Mucosa of stomach (tissue), 1 donor: ENCODE measurements at regions not wholly inside any gene's neighbourhood (a gene's known extent, or its start where the extent isn't known, plus 50 kb on each side); places are given as distances from the start of the nearest gene placed in this dataset.

Source experiments
- H3K27me3 ChIP-seq: one replicate; pipeline ENCODE4 v1.7.0; 2013; ENCODE audit warnings: mild to moderate bottlenecking, low read length; ENCODE audit not compliant: control insufficient read depth, insufficient read depth
- H3K36me3 ChIP-seq: one replicate; pipeline ENCODE4 v1.7.0; 2013; ENCODE audit warnings: low read length; ENCODE audit not compliant: control insufficient read depth, insufficient read depth
- H3K4me1 ChIP-seq: one replicate; pipeline ENCODE4 v1.7.0; 2013; ENCODE audit warnings: mild to moderate bottlenecking, low read length; ENCODE audit not compliant: control insufficient read depth, insufficient read depth
- H3K4me3 ChIP-seq: one replicate; pipeline ENCODE4 v1.7.0; 2013; ENCODE audit warnings: low read length
- H3K9ac ChIP-seq: one replicate; pipeline ENCODE4 v1.7.0; 2013; ENCODE audit warnings: mild to moderate bottlenecking, low read length, moderate library complexity
- H3K9me3 ChIP-seq: one replicate; pipeline ENCODE4 v1.7.0; 2013; ENCODE audit warnings: mild to moderate bottlenecking, low read length, moderate library complexity; ENCODE audit not compliant: control insufficient read depth
- donor health status: Pancreatic carcinoma.

DNA sequence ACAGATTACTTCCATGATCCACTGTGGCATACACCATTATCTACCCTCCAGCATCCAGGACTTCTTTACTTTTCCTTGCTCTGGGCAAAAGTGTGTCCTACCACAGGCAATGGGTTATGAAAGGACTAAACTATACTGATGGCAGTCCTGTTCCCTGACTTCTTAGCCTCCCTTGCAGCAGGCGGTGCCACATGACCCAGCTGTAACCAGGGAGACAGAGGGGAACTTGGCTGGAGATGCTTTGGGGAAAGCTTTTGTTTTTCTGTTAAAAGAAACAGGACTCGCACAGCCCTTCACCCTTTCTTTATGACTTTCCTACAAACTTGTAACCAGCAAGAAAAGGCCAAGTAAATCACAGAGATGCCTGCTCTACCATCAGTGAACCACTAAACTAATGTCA, 394.4 kb downstream of the PCNX1 start:
- H3K4me1 ChIP-seq, result no peaks in the 10 kb centered on the region
- H3K27me3 ChIP-seq, result no peaks in the 10 kb centered on the region
- no peaks in the 10 kb centered on the region for H3K36me3 ChIP-seq
- no peaks in the 10 kb centered on the region for H3K9me3 ChIP-seq
- H3K4me3 ChIP-seq, result no peak overlapping the region
- no peak overlapping the region for H3K9ac ChIP-seq

DNA sequence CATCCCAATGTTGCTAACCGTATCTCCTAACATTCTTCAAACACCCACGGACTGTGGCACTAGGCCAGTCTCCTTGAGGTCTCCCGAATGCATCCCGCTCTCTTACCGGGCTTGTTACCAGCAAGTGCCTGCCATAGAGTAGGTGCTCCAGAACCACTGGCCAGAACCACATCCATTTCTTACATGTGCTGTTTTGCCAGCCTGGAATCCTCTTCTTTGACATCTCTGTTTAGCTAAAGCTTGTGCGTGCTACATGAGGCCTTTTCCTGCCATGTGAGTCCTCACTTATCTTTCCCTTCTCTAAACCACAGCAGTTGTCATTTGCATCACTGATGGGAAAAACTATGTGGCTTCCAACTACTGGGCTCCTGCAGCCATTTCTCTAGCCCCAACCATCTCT, 397.4 kb downstream of the PCNX1 start:
- no peaks in the 10 kb centered on the region for H3K36me3 ChIP-seq
- no peak overlapping the region for H3K4me3 ChIP-seq
- H3K9me3 ChIP-seq, result no peaks in the 10 kb centered on the region
- H3K4me1 ChIP-seq, result no peaks in the 10 kb centered on the region
- H3K27me3 ChIP-seq, result no peaks in the 10 kb centered on the region
- H3K9ac ChIP-seq, result no peak overlapping the region

DNA sequence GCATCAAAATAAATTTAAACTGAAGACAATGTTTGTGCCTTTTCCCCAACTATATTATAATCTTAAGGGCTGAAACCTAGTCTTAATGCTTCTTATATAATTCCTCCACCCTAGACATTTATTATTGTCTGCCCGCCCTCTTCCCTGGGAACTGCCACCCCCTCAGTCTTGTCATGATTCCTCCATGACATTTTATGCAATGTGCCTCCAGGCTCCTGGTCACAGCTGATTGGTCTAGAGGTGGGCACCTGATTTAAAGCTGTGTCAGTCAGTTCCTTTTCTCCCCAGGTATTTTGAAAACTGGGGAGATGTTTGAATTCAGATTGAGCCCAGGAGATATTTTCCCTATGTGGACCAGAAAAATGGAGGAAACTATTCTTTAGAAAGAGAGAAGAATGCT, 401.4 kb downstream of the PCNX1 start:
- no peaks in the 10 kb centered on the region for H3K27me3 ChIP-seq
- no peaks in the 10 kb centered on the region for H3K4me1 ChIP-seq
- H3K36me3 ChIP-seq, result no peaks in the 10 kb centered on the region
- H3K9me3 ChIP-seq, result no peaks in the 10 kb centered on the region
- no peak overlapping the region for H3K9ac ChIP-seq
- no peak overlapping the region for H3K4me3 ChIP-seq

DNA sequence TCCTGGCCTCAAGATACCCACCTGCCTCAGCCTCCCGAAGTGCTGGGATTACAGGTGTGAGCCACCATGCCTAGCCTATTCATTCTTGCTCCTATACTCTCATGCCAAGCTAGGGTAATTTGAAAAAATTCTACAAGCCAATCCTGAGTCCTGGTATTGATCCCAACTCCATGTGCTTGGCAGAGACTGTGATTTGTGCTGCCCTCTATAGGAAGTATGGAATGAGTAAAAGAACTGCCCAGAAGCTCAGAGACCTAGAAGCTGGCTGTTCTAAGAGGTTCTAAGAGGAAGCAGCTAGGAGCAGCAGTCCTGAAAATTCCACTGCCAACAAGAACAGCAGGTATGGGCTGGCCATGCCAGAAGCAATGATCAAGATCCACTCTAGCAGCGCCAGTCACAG, 402.5 kb downstream of the PCNX1 start:
- no peaks in the 10 kb centered on the region for H3K27me3 ChIP-seq

DNA sequence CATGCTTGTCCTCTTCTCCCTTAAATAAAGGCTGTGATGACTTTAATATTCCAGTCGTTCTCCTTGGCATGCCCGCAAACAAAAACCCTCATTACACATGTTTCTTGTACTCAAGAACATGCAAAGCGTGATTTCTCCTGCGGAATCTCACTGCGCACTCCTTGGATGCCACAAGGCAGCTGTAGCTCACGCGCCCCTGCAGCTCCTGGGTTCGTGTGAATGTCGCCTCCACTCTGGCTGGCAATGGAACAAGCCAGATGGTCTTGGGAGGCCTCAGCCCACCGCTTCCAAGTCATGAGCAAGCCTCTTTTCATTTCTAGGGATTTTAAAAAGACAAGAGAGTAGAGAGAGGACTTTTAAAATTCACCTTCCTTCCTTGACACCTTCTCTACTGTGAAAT, 403.8 kb downstream of the PCNX1 start:
- Histone ChIP-seq H3K4me3 (no peak overlapping the region), H3K9ac (no peak overlapping the region), H3K9me3 (no peaks in the 10 kb centered on the region), H3K4me1 (no peaks in the 10 kb centered on the region), H3K27me3 (no peaks in the 10 kb centered on the region), H3K36me3 (no peaks in the 10 kb centered on the region)

More for the DNA sequence above, 402.5 kb downstream of the PCNX1 start:
- Histone ChIP-seq H3K9me3 (no peaks in the 10 kb centered on the region), H3K4me1 (no peaks in the 10 kb centered on the region), H3K36me3 (no peaks in the 10 kb centered on the region), H3K9ac (no peak overlapping the region), H3K4me3 (no peak overlapping the region)

DNA sequence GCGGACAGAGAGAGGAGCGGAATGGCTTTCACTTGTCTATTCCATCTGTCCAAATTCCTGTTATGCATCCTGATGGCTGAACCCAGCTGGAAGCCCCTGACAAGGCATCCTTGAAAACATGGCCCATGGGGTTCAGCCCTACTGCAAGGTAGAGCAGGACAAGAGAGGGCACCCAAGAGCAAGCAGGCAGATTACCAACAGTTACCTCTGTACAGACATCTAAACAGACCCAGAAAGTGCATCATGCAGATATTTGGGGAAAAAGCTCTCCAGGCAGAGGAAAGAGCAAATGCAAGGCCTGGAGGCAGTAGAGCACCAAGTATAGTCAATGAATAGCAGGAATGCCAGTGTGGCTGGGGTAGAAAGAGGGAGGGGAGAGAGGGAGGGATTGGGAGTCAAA, 407.5 kb downstream of the PCNX1 start:
- Histone ChIP-seq H3K36me3 (no peaks in the 10 kb centered on the region), H3K4me3 (no peak overlapping the region), H3K9me3 (no peaks in the 10 kb centered on the region), H3K9ac (no peak overlapping the region), H3K27me3 (no peaks in the 10 kb centered on the region), H3K4me1 (peaks cover 4% of the 10 kb centered on the region)

DNA sequence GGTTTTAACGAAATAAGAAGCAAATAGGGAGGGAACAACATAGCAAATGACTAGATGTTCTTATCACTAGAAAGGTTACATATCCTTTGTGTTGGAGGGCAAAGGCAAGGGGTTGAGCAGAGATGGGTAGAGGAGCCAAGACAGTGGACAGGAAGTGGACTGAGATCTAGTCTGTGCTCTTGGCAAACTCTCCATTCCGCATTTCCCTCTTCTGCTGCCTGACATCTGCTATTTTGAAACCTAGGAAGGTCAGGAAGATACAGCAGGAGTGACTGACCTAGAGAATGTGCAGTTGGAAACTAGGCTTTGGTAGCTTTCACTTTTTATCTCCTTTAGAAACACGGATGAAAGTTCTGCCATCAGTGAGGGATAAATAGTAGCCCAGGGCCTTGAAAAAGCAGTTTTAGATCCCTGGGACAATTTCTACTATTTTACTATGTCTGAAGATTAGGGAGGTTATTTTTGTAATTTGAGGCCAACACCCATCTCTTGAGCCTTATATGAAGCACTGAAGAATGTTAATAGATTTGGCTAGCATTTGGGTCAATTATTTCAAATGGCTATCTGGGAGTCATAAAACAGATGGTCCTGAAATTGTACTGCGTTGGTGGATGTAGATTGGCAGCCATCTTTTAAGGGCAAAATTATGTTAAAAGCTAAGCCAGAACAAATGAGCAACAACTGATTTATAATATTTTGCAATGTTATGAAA, 410.3 kb downstream of the PCNX1 start:
- no peaks in the 10 kb centered on the region for H3K9me3 ChIP-seq
- no peak overlapping the region for H3K9ac ChIP-seq
- no peaks in the 10 kb centered on the region for H3K27me3 ChIP-seq
- H3K36me3 ChIP-seq, result no peaks in the 10 kb centered on the region
- no peak overlapping the region for H3K4me3 ChIP-seq
- peaks cover 5% of the 10 kb centered on the region for H3K4me1 ChIP-seq

DNA sequence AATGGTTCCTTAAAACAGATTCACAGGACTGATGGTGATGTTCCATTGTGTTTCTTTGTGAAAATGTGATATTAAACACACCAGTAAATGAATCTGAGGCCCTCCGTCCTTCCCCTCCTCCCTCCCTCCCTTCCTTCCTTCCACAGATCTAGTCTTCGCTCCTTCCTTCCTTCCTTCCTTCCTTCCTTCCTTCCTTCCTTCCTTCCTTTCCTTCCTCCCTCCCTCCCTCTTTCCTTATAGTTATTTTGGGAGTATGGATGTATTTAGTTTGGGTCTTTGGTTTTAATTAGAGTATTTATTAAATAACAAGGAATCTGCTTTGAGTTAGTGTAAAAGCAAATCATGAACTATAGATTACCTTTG, 410.8 kb downstream of the PCNX1 start:
- H3K36me3 ChIP-seq, result no peaks in the 10 kb centered on the region
- H3K9ac ChIP-seq, result no peak overlapping the region
- peaks cover 5% of the 10 kb centered on the region for H3K4me1 ChIP-seq
- no peaks in the 10 kb centered on the region for H3K27me3 ChIP-seq
- no peaks in the 10 kb centered on the region for H3K9me3 ChIP-seq
- H3K4me3 ChIP-seq, result no peak overlapping the region

DNA sequence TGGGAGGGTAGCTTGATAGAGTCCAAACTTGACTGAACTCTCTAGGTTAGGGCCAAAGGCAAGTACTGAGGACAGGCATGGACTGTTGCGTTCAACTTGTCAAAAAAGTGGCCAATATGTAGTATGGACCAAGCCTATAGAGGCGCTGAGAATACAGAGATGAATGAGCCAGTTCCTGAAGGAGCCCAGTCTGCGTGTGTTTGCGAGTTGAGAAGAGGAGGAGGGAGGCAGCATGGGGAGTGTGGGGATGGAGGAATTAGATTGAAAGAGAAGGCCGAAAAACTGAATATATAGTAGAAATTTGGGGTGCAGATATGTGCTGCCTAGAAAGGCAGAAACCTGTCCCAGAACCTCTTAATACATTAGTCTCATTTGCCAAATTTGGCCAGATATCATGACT, 412.4 kb downstream of the PCNX1 start:
- peaks cover 9% of the 10 kb centered on the region for H3K4me1 ChIP-seq
- no peaks in the 10 kb centered on the region for H3K27me3 ChIP-seq
- no peaks in the 10 kb centered on the region for H3K36me3 ChIP-seq
- peak overlapping the region; percentile 62 for H3K4me3 ChIP-seq
- H3K9me3 ChIP-seq, result no peaks in the 10 kb centered on the region
- H3K9ac ChIP-seq, result peak overlapping the region; percentile 82

DNA sequence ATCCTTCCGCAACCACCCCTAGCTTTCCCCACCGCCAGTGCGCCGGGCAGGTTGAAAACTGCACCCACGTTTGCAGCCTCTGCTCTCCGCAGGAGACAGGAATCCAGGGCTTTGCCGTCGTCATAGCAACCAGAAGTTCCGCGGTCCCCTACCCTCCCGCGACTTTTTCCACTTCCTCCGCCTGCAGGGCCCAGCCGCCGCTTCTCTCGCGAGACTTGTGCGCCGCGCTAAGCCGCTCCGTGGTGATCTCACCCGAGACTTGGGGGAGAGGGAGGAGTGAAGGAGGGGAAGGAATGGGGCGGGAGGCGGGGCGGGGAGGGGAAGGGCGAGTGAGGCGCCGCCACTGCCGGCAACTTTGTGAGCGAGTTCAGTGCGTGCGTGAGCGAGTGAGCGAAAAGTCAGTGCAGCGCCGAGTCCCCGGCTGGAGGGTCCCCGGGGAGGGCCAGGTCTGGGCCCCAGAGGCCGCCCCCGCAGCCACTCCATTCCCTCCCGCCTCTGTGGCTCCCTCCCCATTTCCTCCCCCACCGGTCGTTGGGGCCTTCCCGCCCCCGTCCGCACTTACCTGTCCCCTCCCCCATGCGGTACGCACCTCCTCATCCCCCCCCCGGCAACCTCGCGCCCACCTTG, 413.0 kb downstream of the PCNX1 start, which contains the start of gene SIPA1L1:
Gene SIPA1L1 (plus strand): TSS at position 370 of the 627 bp plus-strand sequence.
- no peaks in the 10 kb centered on the region for H3K27me3 ChIP-seq
- no peaks in the 10 kb centered on the region for H3K36me3 ChIP-seq
- no peaks in the 10 kb centered on the region for H3K9me3 ChIP-seq
- H3K4me1 ChIP-seq, result peaks cover 9% of the 10 kb centered on the region
- peak within 1 kb of the TSS; percentile 82 for H3K9ac ChIP-seq
- peak within 1 kb of the TSS; percentile 81 for H3K4me3 ChIP-seq

DNA sequence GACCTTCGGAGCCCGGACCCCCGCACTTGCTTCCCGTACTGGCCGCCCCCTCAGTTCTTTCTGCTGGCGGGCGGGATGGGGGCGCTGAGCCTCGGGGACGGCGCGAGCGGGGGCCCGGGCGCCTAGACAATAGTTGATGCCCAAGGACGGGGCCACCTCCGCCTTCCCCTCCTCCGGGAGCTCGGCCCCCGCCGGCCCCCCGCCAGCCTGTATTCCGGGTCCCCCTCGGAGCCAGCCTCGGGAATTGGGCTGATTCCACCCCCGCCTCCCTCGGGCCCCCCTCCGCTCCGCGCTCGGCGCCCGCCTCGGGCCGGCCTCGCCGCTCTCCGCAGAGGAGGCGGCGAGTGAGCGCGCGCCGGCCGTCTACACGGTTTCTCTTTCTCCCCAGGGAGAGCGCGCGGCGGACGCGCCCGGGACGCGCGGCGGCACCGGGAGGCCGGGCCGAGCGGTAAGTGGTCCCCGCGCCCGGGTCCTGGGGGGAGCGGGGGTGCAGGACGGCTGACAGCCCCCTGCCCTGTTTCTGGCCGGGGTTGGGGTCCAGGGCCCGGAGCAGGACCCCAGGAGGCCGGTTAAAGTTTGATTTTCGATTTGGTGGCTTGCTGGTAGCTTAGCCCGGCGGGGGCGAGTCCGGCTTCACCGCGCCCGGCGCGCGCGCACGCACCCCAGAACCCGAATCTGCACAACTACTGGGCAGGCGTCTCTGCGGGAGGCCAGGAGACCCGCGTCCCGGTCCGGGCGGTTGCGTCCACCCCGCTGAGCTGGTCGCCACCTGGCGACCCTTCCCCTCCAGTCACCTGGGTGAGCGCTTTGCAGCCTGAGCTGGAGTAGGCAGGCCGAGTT, 413.7 kb downstream of the PCNX1 start:
- Histone ChIP-seq H3K9me3 (no peaks in the 10 kb centered on the region), H3K4me3 (peak overlapping the region; percentile 81), H3K9ac (peak overlapping the region; percentile 82), H3K4me1 (peaks cover 9% of the 10 kb centered on the region), H3K27me3 (no peaks in the 10 kb centered on the region), H3K36me3 (no peaks in the 10 kb centered on the region)
